Esophagus muscularis mucosa (tissue), 4 donors: ENCODE measurements at regions not wholly inside any gene's neighbourhood (a gene's known extent, or its start where the extent isn't known, plus 50 kb on each side); places are given as distances from the start of the nearest gene placed in this dataset.

Experiments used
- DNase-seq: peaks from one replicate; pipeline ENCODE4 v3.0.0-alpha.2; 2017; ENCODE audit errors: extremely low spot score
- H3K27ac ChIP-seq, 4 donors: fragments of 200-600 bp; sonication (generic); replicated peaks in 1 of 4; 1 replicate in 3 of 4; 2 replicates in 1 of 4; pipeline ENCODE4 v1.5.1; 2016 to 2019; ENCODE audit warnings: mild to moderate bottlenecking in 1 of 4
- H3K27me3 ChIP-seq, 4 donors: fragments of 200-600 bp; sonication (generic); one replicate each; pipeline versions ENCODE4 v1.5.1 to v1.6.0; 2016 to 2019
- H3K36me3 ChIP-seq, 4 donors: fragments of 200-600 bp; sonication (generic); one replicate each; pipeline ENCODE4 v1.5.1; 2016 to 2019
- H3K4me1 ChIP-seq, 4 donors: fragments of 200-600 bp; sonication (generic); one replicate each; pipeline ENCODE4 v1.5.1; 2016 to 2019
- H3K4me3 ChIP-seq, 4 donors: fragments of 200-600 bp; sonication (generic); 1 replicate in 2 of 4; 2 replicates in 2 of 4; pipeline ENCODE4 v1.5.1; 2016 to 2019; ENCODE audit warnings: mild to moderate bottlenecking in 4 of 4, moderate library complexity in 1 of 4
- H3K9me3 ChIP-seq, 4 donors: fragments of 200-600 bp; sonication (generic); 1 replicate in 3 of 4; 2 replicates in 1 of 4; pipeline ENCODE4 v1.5.1; 2016 to 2019
- EP300 ChIP-seq: sonication (generic); formaldehyde crosslinking; IDR thresholded peaks from one replicate; pipeline ENCODE4 v1.6.1; 2017; ENCODE audit warnings: antibody characterized with exemption
- POLR2A ChIP-seq: fragments of 450-650 bp; IDR thresholded peaks from one replicate; pipeline ENCODE4 v1.6.1; 2017; ENCODE audit warnings: antibody characterized with exemption, moderate library complexity, mild to moderate bottlenecking, low read depth
- POLR2AphosphoS5 ChIP-seq, 2 donors: sonication (generic); formaldehyde crosslinking; IDR thresholded peaks; one replicate each; pipeline ENCODE4 v1.6.1; 2017; ENCODE audit warnings: antibody characterized with exemption in 2 of 2
- WGBS: methylation state at CpG from one replicate; pipeline ENCODE4 v1.1.5; 2018; 5-methylcytosine and 5-hydroxymethylcytosine counted together
- intact Hi-C: fragments of 100-400 bp; cut with DNase I; formaldehyde crosslinking; loops from one replicate; pipeline ENCODE4 v1.15.1; 2023
- TF ChIP-seq, protein P1 (sequence below), 3 experiments: fragments of 200-600 bp in 2 of 3; fragments of 450-650 bp in 1 of 3; sonication (generic) in 2 of 3; IDR thresholded peaks; one replicate each; pipeline ENCODE4 v1.5.1; 2017 to 2019; ENCODE audit warnings: antibody characterized with exemption in 3 of 3, mild to moderate bottlenecking in 2 of 3, moderate library complexity in 1 of 3

DNA sequence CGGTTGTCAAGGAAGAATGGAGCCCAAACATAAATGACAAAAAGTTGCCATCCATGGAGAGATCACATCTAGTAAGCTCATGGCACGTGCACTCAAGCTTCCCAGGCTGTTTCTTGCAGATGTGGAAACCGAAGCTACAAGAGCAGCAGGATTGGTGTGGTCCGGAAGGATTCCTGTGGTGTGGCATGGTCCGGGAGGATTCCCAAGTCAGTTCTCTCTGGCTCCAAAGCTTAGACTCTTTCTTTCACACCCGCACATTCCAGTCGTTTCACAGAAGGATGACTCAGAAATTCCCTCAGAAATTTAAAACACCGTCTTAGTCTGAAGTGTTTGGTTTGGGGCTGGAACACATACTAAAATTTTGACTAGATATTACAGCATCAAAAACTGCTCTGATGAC, 78.0 kb upstream of the DRD2 start:
- WGBS = 19% methylated on average over 8 of the region's 8 CpGs
- H3K36me3 ChIP-seq = no peaks in the 10 kb centered on the region
- TF ChIP-seq EP300 (no peak), POLR2AphosphoS5 (IDR thresholded peaks at IDR 0.05) (peak; percentile 16 to 64)
- TF ChIP-seq, protein P1, sequence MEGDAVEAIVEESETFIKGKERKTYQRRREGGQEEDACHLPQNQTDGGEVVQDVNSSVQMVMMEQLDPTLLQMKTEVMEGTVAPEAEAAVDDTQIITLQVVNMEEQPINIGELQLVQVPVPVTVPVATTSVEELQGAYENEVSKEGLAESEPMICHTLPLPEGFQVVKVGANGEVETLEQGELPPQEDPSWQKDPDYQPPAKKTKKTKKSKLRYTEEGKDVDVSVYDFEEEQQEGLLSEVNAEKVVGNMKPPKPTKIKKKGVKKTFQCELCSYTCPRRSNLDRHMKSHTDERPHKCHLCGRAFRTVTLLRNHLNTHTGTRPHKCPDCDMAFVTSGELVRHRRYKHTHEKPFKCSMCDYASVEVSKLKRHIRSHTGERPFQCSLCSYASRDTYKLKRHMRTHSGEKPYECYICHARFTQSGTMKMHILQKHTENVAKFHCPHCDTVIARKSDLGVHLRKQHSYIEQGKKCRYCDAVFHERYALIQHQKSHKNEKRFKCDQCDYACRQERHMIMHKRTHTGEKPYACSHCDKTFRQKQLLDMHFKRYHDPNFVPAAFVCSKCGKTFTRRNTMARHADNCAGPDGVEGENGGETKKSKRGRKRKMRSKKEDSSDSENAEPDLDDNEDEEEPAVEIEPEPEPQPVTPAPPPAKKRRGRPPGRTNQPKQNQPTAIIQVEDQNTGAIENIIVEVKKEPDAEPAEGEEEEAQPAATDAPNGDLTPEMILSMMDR (IDR thresholded peaks at IDR 0.05) = no peak
- H3K4me1 ChIP-seq = peaks cover 0 to 21% (median 18%) of the 10 kb centered on the region in 4 donors
- H3K27ac ChIP-seq = peak overlapping the region in 2 of 4 donors; percentile 16 to 40
- intact Hi-C loops = no loop called here
- H3K27me3 ChIP-seq = no peaks in the 10 kb centered on the region
- no peak overlapping the region for H3K4me3 ChIP-seq
- no peak for DNase-seq
- H3K9me3 ChIP-seq = no peaks in the 10 kb centered on the region

- intact Hi-C loops = no loop called here
- no peak for TF ChIP-seq POLR2A
- TF ChIP-seq, protein P1 (IDR thresholded peaks at IDR 0.05) = no peak
- no peak for TF ChIP-seq POLR2AphosphoS5 (IDR thresholded peaks at IDR 0.05)
- TF ChIP-seq EP300 = no peak
- Histone ChIP-seq H3K4me3 (no peak overlapping the region), H3K4me1 (peaks cover 0 to 21% (median 18%) of the 10 kb centered on the region in 4 donors), H3K9me3 (no peaks in the 10 kb centered on the region), H3K27ac (no peak overlapping the region), H3K36me3 (no peaks in the 10 kb centered on the region), H3K27me3 (peaks cover 0 to 8% (median 0%) of the 10 kb centered on the region in 4 donors)
- 90% methylated on average over 2 of the region's 2 CpGs for WGBS
- DNase-seq = no peak
Observed at GRCh38 chr11:113552271-113552670, 77.1 kb upstream of the DRD2 start.

DNA sequence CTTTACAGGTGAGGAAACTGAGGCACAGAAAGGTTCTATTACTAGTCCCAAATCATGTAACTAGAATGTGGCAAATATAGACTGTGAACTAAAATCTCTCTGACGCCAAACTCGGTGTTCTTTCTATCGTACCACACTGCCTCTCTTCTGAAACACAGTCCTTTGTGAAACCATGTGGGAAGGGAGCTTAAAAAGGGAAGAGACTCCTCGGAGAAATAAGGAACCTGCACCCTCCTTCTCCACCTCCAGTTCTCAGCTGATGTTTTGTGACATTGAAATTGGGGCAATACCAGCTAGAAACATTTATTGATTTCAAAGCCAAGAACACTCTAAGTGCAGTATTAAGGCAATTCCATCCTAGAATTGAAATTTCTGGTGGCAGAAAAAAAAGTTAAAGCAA, 76.4 kb upstream of the DRD2 start:
- Histone ChIP-seq H3K9me3 (no peaks in the 10 kb centered on the region), H3K4me1 (peaks cover 0 to 21% (median 18%) of the 10 kb centered on the region in 4 donors), H3K27me3 (peaks cover 0 to 8% (median 0%) of the 10 kb centered on the region in 4 donors), H3K36me3 (no peaks in the 10 kb centered on the region), H3K4me3 (no peak overlapping the region), H3K27ac (no peak overlapping the region)
- 88% methylated on average over 4 of the region's 4 CpGs for WGBS
- TF ChIP-seq, protein P1 (IDR thresholded peaks at IDR 0.05) = no peak
- no peak for TF ChIP-seq EP300
- no peak for TF ChIP-seq POLR2AphosphoS5 (IDR thresholded peaks at IDR 0.05)
- TF ChIP-seq POLR2A = no peak
- intact Hi-C loops = no loop called here
- DNase-seq = no peak

GRCh38 chr11:113549611-113550578, 74.7 kb upstream of the DRD2 start:
- DNase-seq = no peak
- H3K27me3 ChIP-seq = peaks cover 0 to 8% (median 0%) of the 10 kb centered on the region in 4 donors
- H3K9me3 ChIP-seq = no peaks in the 10 kb centered on the region
- H3K27ac ChIP-seq = no peak overlapping the region
- 84% methylated on average over 6 of the region's 6 CpGs for WGBS
- TF ChIP-seq, protein P1 (IDR thresholded peaks at IDR 0.05) = no peak
- TF ChIP-seq EP300 = no peak
- no peak for TF ChIP-seq POLR2AphosphoS5 (IDR thresholded peaks at IDR 0.05)
- TF ChIP-seq POLR2A = no peak
- no peak overlapping the region for H3K4me3 ChIP-seq
- intact Hi-C loops = no loop called here
- H3K4me1 ChIP-seq = peaks cover 0 to 21% (median 15%) of the 10 kb centered on the region in 4 donors
- H3K36me3 ChIP-seq = no peaks in the 10 kb centered on the region
